ENCODE measurements at regions not wholly inside any gene's neighbourhood (a gene's known extent, or its start where the extent isn't known, plus 50 kb on each side); places are given as distances from the start of the nearest gene placed in this dataset.

- in situ Hi-C loops (cut with HindIII; ENCODE audit: low sequenced_read_pairs) = no loop called here
- DNase-seq (ENCODE audit: low spot score) = no peak
These were observed 49.9 kb upstream of the CAPZB start for GRCh38 chr1:19535214-19535613.
